ENCODE measurements at regions not wholly inside any gene's neighbourhood (a gene's known extent, or its start where the extent isn't known, plus 50 kb on each side); places are given as distances from the start of the nearest gene placed in this dataset.

- DNase-seq (ENCODE audit: low spot score), result no peak
Observed at GRCh38 chr9:119649205-119649604, 280.0 kb upstream of the BRINP1 start.

- DNase-seq (ENCODE audit: low spot score), result no peak
Observed at GRCh38 chr9:119639287-119639955, 270.2 kb upstream of the BRINP1 start.

GRCh38 chr9:119634006-119634405 lies 264.8 kb upstream of the BRINP1 start:
- no peak for DNase-seq (ENCODE audit: low spot score)

- no peak for DNase-seq (ENCODE audit: low spot score)
Observed at GRCh38 chr9:119611565-119611964, 242.3 kb upstream of the BRINP1 start.

GRCh38 chr9:119609277-119609971 lies 240.2 kb upstream of the BRINP1 start:
- DNase-seq (ENCODE audit: low spot score), result no peak

- no peak for DNase-seq (ENCODE audit: low spot score)
Observed at GRCh38 chr9:119601632-119602031, 232.4 kb upstream of the BRINP1 start.

GRCh38 chr9:119597499-119597898 lies 228.3 kb upstream of the BRINP1 start:
- DNase-seq (ENCODE audit: low spot score), result no peak

- no peak for DNase-seq (ENCODE audit: low spot score)
Observed at GRCh38 chr9:119596703-119597102, 227.5 kb upstream of the BRINP1 start.

GRCh38 chr9:119588874-119589744 lies 219.9 kb upstream of the BRINP1 start:
- DNase-seq (ENCODE audit: low spot score), result no peak

- DNase-seq (ENCODE audit: low spot score), result no peak
Observed at GRCh38 chr9:119577881-119578280, 208.6 kb upstream of the BRINP1 start.

GRCh38 chr9:119559986-119560385 lies 190.8 kb upstream of the BRINP1 start:
- no peak for DNase-seq (ENCODE audit: low spot score)

- no peak for DNase-seq (ENCODE audit: low spot score)
Observed at GRCh38 chr9:119559056-119559455, 189.8 kb upstream of the BRINP1 start.

- DNase-seq (ENCODE audit: low spot score), result peak; percentile 82
Observed at GRCh38 chr9:119556129-119556875, 187.1 kb upstream of the BRINP1 start.

- DNase-seq (ENCODE audit: low spot score), result no peak
Observed at GRCh38 chr9:119544492-119544891, 175.3 kb upstream of the BRINP1 start.

- no peak for DNase-seq (ENCODE audit: low spot score)
Observed at GRCh38 chr9:119537138-119537537, 167.9 kb upstream of the BRINP1 start.

- no peak for DNase-seq (ENCODE audit: low spot score)
Observed at GRCh38 chr9:119533504-119533903, 164.3 kb upstream of the BRINP1 start.

GRCh38 chr9:119526698-119527097 lies 157.5 kb upstream of the BRINP1 start:
- DNase-seq (ENCODE audit: low spot score), result no peak

- DNase-seq (ENCODE audit: low spot score), result no peak
Observed at GRCh38 chr9:119523508-119523907, 154.3 kb upstream of the BRINP1 start.

GRCh38 chr9:119522381-119522780 lies 153.1 kb upstream of the BRINP1 start:
- no peak for DNase-seq (ENCODE audit: low spot score)

GRCh38 chr9:119509291-119509905 lies 140.2 kb upstream of the BRINP1 start:
- no peak for DNase-seq (ENCODE audit: low spot score)

GRCh38 chr9:119501374-119501773 lies 132.1 kb upstream of the BRINP1 start:
- no peak for DNase-seq (ENCODE audit: low spot score)
